ENCODE measurements at regions not wholly inside any gene's neighbourhood (a gene's known extent, or its start where the extent isn't known, plus 50 kb on each side); places are given as distances from the start of the nearest gene placed in this dataset.

- Histone ChIP-seq H3K27ac (no peak overlapping the region), H3K27me3 (no peaks in the 10 kb centered on the region), H3K9me3 (no peaks in the 10 kb centered on the region), H3K4me3 (no peak overlapping the region), H3K4me1 (no peaks in the 10 kb centered on the region), H3K36me3 (no peaks in the 10 kb centered on the region)
- peak in 1 of 3 donors; percentile 45 for DNase-seq
- no peak for TF ChIP-seq CTCF (IDR thresholded peaks at IDR 0.05)
- TF ChIP-seq POLR2A (IDR thresholded peaks at IDR 0.05) = no peak
- no peak for ATAC-seq
- intact Hi-C loops (cut with DNase I) = no loop called here
- no CpG with 5 or more reads among the region's 11 CpGs for WGBS (ENCODE audit: insufficient coverage, low coverage, low lambda C conversion rate, missing lambda C conversion rate)
Observed at GRCh38 chr22:23392420-23393121, 187.5 kb downstream of the IGLL1 start.

GRCh38 chr22:23391022-23391421 lies 189.1 kb downstream of the IGLL1 start:
- no peak overlapping the region for H3K4me3 ChIP-seq
- H3K4me1 ChIP-seq = no peaks in the 10 kb centered on the region
- intact Hi-C loops (cut with DNase I) = no loop called here
- H3K27me3 ChIP-seq = no peaks in the 10 kb centered on the region
- DNase-seq (no peak), ATAC-seq (no peak)
- no peaks in the 10 kb centered on the region for H3K36me3 ChIP-seq
- no peak overlapping the region for H3K27ac ChIP-seq
- 39% methylated on average over 2 of the region's 14 CpGs for WGBS (ENCODE audit: insufficient coverage, low coverage, low lambda C conversion rate, missing lambda C conversion rate)
- TF ChIP-seq POLR2A (IDR thresholded peaks at IDR 0.05) = no peak
- no peak for TF ChIP-seq CTCF (IDR thresholded peaks at IDR 0.05)
- H3K9me3 ChIP-seq = no peaks in the 10 kb centered on the region

- no peak overlapping the region for H3K27ac ChIP-seq
- no peaks in the 10 kb centered on the region for H3K27me3 ChIP-seq
- H3K36me3 ChIP-seq = no peaks in the 10 kb centered on the region
- WGBS (ENCODE audit: insufficient coverage, low coverage, low lambda C conversion rate, missing lambda C conversion rate) = 86% methylated on average over 1 of the region's 21 CpGs
- H3K4me1 ChIP-seq = no peaks in the 10 kb centered on the region
- DNase-seq = no peak
- H3K9me3 ChIP-seq = no peaks in the 10 kb centered on the region
- TF ChIP-seq POLR2A (IDR thresholded peaks at IDR 0.05) (no peak), CTCF (IDR thresholded peaks at IDR 0.05) (no peak)
- intact Hi-C loops (cut with DNase I) = loop anchor here (5.0 to 10.0 kb wide), 3 partner anchors 75 to 225 kb away; no protein-coding TSS in a partner anchor
- no peak overlapping the region for H3K4me3 ChIP-seq
- ATAC-seq = no peak
Observed at GRCh38 chr22:23389271-23390071, 190.6 kb downstream of the IGLL1 start.

GRCh38 chr22:23388517-23388890 lies 191.6 kb downstream of the IGLL1 start:
- no peak overlapping the region for H3K27ac ChIP-seq
- no peaks in the 10 kb centered on the region for H3K27me3 ChIP-seq
- H3K4me1 ChIP-seq = no peaks in the 10 kb centered on the region
- DNase-seq = no peak
- H3K4me3 ChIP-seq = no peak overlapping the region
- no peaks in the 10 kb centered on the region for H3K36me3 ChIP-seq
- no peak for TF ChIP-seq CTCF (IDR thresholded peaks at IDR 0.05)
- no peak for TF ChIP-seq POLR2A (IDR thresholded peaks at IDR 0.05)
- ATAC-seq = no peak
- no peaks in the 10 kb centered on the region for H3K9me3 ChIP-seq
- WGBS (ENCODE audit: insufficient coverage, low coverage, low lambda C conversion rate, missing lambda C conversion rate) = 40% methylated on average over 1 of the region's 8 CpGs
- intact Hi-C loops (cut with DNase I) = loop anchor here (5.0 to 10.0 kb wide), 3 partner anchors 74 to 224 kb away; no protein-coding TSS in a partner anchor

Measured in right lobe of liver (tissue), 6 donors.